ENCODE measurements at regions not wholly inside any gene's neighbourhood (a gene's known extent, or its start where the extent isn't known, plus 50 kb on each side); places are given as distances from the start of the nearest gene placed in this dataset.
"Not testable (repeated sequence)": the region's sequence is repeated elsewhere in the genome, so short reads cannot be mapped to it uniquely, and the experiment has no call there.

DNA sequence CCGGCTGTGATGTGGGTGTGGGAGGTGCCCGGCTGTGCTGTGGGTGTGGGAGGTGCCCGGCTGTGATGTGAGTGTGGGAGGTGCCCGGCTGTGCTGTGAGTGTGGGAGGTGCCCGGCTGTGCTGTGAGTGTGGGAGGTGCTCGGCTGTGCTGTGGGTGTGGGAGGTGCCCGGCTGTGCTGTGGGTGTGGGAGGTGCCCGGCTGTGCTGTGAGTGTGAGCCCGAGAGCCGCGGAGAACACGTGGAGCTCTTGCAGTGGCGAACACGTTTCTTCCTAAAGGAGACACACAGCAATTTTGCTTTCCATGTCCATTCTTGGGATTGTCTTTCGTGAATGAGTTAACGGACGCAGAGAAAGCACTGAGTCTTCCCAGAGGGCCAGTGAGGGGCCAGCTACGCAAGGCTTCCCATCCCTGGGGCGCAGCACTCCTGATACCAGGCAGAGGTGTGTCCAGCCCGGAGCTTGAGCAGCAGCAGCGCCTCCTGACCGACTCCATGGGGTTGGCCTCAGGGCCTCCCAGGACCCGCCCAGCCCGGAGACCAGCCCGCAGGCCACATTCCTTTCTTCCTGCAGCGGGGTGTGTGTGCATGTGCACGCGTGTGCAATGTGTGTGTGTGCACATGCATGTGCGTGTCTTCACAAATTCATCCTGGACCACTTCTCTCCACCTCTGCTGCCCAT, 245.0 kb upstream of the B3GAT1 start:
- TF ChIP-seq, protein P1, sequence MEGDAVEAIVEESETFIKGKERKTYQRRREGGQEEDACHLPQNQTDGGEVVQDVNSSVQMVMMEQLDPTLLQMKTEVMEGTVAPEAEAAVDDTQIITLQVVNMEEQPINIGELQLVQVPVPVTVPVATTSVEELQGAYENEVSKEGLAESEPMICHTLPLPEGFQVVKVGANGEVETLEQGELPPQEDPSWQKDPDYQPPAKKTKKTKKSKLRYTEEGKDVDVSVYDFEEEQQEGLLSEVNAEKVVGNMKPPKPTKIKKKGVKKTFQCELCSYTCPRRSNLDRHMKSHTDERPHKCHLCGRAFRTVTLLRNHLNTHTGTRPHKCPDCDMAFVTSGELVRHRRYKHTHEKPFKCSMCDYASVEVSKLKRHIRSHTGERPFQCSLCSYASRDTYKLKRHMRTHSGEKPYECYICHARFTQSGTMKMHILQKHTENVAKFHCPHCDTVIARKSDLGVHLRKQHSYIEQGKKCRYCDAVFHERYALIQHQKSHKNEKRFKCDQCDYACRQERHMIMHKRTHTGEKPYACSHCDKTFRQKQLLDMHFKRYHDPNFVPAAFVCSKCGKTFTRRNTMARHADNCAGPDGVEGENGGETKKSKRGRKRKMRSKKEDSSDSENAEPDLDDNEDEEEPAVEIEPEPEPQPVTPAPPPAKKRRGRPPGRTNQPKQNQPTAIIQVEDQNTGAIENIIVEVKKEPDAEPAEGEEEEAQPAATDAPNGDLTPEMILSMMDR (IDR thresholded peaks at IDR 0.05; ENCODE audit: extremely low read depth, insufficient read depth, missing control alignments), result no peak
- in situ Hi-C loops (cut with MboI; ENCODE audit: low pct_unique_long_range_greater_than_20kb, low sequenced_read_pairs, unreplicated experiment), result no loop called here
- DNase-seq (ENCODE audit: low spot score), result no peak

DNA sequence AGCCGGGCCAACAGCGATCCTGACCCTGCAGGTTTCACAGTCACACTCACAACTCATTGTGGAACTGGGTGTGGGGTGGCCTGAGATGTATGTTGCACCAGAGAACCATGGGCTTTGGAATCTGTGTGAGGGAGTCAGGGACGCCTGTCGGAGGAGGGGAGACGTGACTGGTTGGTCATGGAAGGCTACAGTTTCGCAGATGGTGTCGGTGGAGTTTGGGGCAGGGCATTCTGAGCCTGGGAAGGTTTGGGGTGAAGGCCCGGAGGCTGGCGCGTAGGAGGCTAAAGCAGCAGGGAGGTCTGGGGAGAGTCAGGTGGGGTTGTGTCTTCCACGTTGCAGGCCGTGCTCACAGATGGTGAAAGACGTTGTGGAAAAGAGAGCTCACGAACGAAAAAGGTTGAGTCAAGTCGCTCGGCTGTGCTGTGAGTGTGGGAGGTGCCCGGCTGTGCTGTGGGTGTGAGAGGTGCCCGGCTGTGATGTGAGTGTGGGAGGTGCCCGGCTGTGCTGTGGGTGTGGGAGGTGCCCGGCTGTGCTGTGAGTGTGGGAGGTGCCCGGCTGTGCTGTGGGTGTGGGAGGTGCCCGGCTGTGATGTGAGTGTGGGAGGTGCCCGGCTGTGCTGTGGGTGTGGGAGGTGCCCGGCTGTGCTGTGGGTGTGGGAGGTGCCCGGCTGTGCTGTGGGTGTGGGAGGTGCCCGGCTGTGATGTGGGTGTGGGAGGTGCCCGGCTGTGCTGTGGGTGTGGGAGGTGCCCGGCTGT, 244.2 kb upstream of the B3GAT1 start:
- DNase-seq (ENCODE audit: low spot score); in situ Hi-C loops (cut with MboI; ENCODE audit: low pct_unique_long_range_greater_than_20kb, low sequenced_read_pairs, unreplicated experiment): not testable (repeated sequence)

DNA sequence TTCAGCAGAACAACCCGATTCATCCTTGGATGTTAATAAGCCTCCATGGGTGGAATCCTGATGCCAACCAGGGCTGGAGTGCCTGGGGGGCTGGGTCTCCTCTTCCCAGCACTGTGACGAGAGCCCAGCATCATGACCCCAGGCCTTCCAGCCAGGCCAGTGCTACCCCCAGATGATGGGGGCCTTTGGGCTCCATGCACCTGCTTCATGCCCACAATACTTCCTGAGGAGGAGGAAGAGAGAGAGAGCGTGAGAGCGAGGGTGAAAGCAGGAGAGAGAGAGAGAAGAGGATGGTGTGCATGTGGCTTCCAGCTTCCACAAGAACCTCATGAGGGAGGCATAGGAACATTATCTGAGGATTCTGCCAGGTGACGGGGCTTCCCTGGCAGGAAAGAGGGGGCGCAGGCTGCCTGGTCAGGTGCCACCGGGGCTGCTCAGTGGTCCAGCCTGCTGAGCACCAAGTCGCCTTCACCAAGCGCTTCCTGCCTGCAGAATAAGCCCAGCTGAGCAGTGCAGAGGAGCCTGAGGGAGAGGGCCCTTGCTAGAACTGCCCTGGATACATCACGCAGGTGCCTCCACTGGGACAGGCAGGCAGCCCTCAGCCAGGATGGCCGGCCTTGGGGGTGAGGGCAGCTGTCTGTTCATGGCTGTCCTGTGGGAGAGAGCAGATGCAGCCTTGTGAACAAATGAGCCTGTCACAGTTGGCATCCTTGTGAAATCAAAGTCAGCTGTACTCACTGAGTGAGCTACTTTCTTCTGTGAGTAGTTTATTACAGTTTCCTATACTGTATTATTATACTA, 243.3 kb upstream of the B3GAT1 start:
- in situ Hi-C loops (cut with MboI; ENCODE audit: low pct_unique_long_range_greater_than_20kb, low sequenced_read_pairs, unreplicated experiment), result no loop called here
- TF ChIP-seq, protein P1 (IDR thresholded peaks at IDR 0.05; ENCODE audit: extremely low read depth, insufficient read depth, missing control alignments), result no peak
- DNase-seq (ENCODE audit: low spot score), result no peak

DNA sequence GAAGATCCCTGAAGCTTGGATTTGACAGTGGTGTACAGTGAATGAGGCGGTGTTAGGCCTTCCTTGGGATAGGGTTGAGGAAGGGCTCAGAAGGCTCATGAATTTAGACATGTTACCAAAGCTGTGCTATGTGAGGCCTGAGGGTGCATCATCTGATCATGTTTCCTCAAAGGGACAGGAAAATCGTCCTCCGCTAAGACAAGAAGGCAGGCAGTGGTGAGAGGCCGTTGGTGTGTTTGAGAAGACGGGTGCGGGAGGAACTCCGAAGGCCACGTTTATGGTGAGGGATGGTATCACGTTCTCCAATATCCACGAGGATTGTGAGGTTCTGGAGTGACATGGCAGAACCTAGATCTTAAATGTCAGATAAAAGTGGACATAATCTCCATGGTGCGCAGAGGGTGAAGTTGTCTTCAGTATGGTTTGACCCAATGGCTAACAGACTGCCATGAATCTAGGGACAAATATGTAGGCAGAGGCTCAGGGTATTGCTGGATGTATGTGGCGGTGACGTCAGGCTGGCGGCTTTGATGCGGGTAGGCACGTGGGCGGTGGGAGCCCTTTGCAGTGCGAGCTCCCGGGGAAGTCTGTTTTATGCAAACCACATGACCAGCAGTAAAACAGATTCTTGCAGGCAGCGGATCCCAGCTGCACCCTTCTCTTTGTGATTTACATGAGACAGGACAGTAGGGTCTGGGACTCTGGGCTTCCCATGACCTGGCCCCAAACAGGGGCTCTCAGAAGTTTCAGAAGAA, 242.3 kb upstream of the B3GAT1 start:
- in situ Hi-C loops (cut with MboI; ENCODE audit: low pct_unique_long_range_greater_than_20kb, low sequenced_read_pairs, unreplicated experiment), result no loop called here
- no peak for DNase-seq (ENCODE audit: low spot score)
- TF ChIP-seq, protein P1 (IDR thresholded peaks at IDR 0.05; ENCODE audit: extremely low read depth, insufficient read depth, missing control alignments), result no peak

DNA sequence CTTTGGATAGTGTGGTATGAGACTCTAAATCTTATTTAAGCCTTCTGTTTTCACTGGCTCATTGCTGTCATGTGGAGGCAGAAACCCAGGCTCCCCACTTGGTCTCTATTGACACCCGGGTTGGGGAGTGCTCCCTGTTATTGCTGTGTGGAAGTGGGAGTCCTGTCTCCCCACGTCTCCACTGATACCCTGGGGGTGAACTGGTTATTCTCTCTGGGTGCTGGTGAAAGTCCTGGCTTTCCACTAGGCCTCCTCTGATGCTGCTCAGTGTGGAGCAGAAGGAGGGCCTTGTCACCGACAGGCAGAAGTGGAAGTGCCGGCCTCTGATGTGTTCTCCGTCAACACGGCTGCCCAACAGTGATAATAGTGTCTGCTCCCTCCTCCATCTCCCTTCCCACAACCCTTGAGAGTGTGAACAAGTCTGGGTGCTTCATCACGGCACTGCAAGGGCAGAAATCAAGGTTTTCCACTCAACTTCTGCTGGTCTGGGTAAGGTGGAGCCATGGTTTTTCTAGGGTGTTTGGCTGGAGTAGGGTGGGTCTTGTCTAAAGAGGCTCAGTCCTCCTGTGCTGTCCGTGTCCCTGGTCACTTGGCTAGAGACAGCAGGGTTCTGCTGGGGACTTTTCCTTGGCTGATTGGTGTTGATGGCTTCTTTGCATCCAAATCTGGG, 240.7 kb upstream of the B3GAT1 start:
- DNase-seq (ENCODE audit: low spot score), result no peak
- in situ Hi-C loops (cut with MboI; ENCODE audit: low pct_unique_long_range_greater_than_20kb, low sequenced_read_pairs, unreplicated experiment), result no loop called here
- TF ChIP-seq, protein P1 (IDR thresholded peaks at IDR 0.05; ENCODE audit: extremely low read depth, insufficient read depth, missing control alignments), result no peak

DNA sequence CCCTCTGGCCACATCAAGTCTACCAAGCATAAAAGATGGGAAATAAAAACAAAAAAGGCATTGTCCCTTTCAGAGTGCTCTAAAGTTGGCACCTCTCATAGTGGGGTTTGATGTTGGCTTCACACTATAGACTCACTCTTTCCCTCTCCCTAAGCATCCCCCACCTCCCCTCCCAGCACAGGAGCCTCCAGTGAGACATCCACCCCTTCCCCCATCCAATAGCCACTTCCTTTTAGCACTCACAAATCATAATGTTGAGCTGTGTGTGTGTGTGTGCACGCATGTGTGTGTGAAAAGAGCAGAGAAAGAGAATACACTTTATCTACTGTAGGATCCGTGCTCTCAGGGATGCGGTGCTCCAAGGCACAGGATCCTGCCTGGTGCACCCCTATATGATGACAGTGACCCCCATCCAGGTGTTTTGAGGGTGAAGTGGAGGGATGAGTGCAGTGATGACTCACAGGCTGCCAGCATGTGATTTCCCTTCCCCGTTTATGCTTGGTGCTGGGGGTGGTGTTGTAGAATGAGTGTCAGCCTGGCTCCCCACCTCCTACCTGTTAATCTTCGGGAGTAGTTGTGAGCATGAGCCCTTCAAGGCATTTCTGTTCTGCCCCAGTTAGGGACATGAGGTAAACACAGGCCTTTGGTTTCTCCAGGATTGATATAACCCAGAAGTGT, 235.2 kb upstream of the B3GAT1 start:
- TF ChIP-seq, protein P1 (IDR thresholded peaks at IDR 0.05; ENCODE audit: extremely low read depth, insufficient read depth, missing control alignments), result no peak
- in situ Hi-C loops (cut with MboI; ENCODE audit: low pct_unique_long_range_greater_than_20kb, low sequenced_read_pairs, unreplicated experiment), result no loop called here
- no peak for DNase-seq (ENCODE audit: low spot score)
